Astrocyte of the cerebellum (primary cell): ENCODE measurements at regions not wholly inside any gene's neighbourhood (a gene's known extent, or its start where the extent isn't known, plus 50 kb on each side); places are given as distances from the start of the nearest gene placed in this dataset.

Experiments
- DNase-seq: peaks from one replicate; pipeline ENCODE4 v3.0.0-alpha.2; 2011; ENCODE audit warnings: low read depth
- H3K4me3 ChIP-seq: 2 replicates; pipeline ENCODE4 v1.5.1; 2011; ENCODE audit warnings: mild to moderate bottlenecking, low read depth, low read length, moderate library complexity
- in situ Hi-C: cut with HindIII; loops from 2 replicates; pipeline ENCODE4 v1.10.0; 2017; ENCODE audit warnings: low sequenced_read_pairs
- TF ChIP-seq, protein P1 (sequence below): IDR thresholded peaks from 2 replicates; pipeline ENCODE4 v1.5.1; 2012; ENCODE audit warnings: low read length, low read depth, moderate library complexity, mild to moderate bottlenecking; ENCODE audit errors: missing control alignments

DNA sequence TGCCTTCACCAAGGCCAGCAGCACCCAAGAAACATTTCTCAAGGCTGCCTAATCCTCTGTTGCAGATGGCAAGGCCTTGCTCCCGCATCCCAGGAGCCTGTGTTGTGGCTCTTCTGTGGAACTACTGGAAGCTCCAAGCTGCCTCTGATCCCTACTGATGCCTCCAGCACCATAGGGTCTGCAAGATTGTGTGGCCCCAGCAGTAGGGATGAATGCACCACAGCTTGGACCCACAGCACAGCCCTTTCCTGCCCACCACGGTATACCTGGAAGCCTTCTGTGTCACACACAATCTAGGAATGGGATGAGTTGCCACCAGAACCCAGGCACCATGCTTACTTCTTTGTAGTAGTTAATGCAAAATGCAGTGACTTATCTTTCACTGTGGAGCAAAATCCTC, 291.1 kb upstream of the FOXQ1 start:
- in situ Hi-C loops: no loop called here

DNA sequence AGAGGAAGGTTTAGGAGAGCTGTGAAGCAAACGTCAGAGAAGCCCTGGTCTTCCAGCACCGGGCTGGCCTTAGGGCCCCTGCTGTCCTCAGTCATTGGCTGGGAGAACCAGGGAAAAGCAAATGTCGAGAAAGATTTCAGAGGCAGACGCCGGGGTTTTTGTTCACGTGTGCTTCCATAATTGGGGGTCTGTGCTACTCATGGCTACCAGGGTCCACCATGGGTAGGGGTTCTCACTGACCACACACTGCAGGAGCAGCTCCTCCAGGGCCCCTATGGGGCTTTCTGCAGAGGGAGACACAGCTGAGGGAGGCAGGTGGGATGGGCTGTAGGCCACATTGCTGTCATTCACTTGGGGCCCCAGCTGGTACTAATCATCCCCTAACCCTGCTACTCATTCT, 291.8 kb upstream of the FOXQ1 start:
- TF ChIP-seq, protein P1, sequence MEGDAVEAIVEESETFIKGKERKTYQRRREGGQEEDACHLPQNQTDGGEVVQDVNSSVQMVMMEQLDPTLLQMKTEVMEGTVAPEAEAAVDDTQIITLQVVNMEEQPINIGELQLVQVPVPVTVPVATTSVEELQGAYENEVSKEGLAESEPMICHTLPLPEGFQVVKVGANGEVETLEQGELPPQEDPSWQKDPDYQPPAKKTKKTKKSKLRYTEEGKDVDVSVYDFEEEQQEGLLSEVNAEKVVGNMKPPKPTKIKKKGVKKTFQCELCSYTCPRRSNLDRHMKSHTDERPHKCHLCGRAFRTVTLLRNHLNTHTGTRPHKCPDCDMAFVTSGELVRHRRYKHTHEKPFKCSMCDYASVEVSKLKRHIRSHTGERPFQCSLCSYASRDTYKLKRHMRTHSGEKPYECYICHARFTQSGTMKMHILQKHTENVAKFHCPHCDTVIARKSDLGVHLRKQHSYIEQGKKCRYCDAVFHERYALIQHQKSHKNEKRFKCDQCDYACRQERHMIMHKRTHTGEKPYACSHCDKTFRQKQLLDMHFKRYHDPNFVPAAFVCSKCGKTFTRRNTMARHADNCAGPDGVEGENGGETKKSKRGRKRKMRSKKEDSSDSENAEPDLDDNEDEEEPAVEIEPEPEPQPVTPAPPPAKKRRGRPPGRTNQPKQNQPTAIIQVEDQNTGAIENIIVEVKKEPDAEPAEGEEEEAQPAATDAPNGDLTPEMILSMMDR: no peak
- DNase-seq: no peak
- H3K4me3 ChIP-seq: no peak overlapping the region
- in situ Hi-C loops: no loop called here

More for the DNA sequence above, 291.1 kb upstream of the FOXQ1 start:
- DNase-seq: no peak
- TF ChIP-seq, protein P1: no peak
- H3K4me3 ChIP-seq: no peak overlapping the region

DNA sequence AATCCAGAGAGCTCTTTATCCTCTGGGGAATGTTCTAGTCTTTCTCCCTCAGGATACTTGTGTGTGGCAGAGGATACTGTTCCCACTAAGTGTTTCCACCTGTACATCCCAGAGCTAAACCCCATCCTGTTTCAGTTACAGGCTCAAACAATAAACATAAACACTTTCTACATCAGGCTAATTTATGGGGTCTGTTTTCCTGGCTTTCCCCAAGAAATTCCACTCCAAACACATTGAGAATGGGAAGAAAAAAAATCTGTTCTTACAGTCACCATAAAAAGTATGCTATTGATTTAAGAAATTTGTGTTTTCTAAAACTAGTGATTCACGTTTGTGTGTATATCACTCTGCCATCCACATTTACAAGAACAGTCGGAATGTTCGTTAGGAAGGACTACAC, 293.9 kb upstream of the FOXQ1 start:
- no peak overlapping the region for H3K4me3 ChIP-seq
- in situ Hi-C loops: no loop called here
- TF ChIP-seq, protein P1: no peak
- DNase-seq: no peak

- TF ChIP-seq, protein P1: no peak
- no peak for DNase-seq
- in situ Hi-C loops: no loop called here
- H3K4me3 ChIP-seq: no peak overlapping the region
Measured at GRCh38 chr6:1016329-1017302, 295.3 kb upstream of the FOXQ1 start.

GRCh38 chr6:1015825-1016224, 296.1 kb upstream of the FOXQ1 start:
- TF ChIP-seq, protein P1: peak; percentile 17
- in situ Hi-C loops: no loop called here
- no peak overlapping the region for H3K4me3 ChIP-seq
- DNase-seq: no peak

GRCh38 chr6:1014431-1014807, 297.5 kb upstream of the FOXQ1 start:
- no peak for DNase-seq
- in situ Hi-C loops: no loop called here
- TF ChIP-seq, protein P1: no peak
- no peak overlapping the region for H3K4me3 ChIP-seq
